Naive thymus-derived CD8-positive, alpha-beta T cell (primary cell): ENCODE measurements at regions not wholly inside any gene's neighbourhood (a gene's known extent, or its start where the extent isn't known, plus 50 kb on each side); places are given as distances from the start of the nearest gene placed in this dataset.

Experiments used
- ATAC-seq, 2 donors: fragments of 150-1000 bp; cut with Tn5 transposase in 1 of 2; sonication (Bioruptor Pico), chemical (Tn5 transposase) in 1 of 2; 1 replicate in 1 of 2; 2 replicates in 1 of 2; pipeline ENCODE4 v1.10.0; 2021; ENCODE audit warnings: mild to moderate bottlenecking in 2 of 2, moderate library complexity in 2 of 2
- POLR2A ChIA-PET: fragments of 350-600 bp; sonication (Branson Sonifier 250); formaldehyde crosslinking; loops from one replicate; lab custom pipeline; 2021; ENCODE audit warnings: antibody characterized with exemption; lab: Charles Lee
- DNase-seq, 10 donors: peaks; one replicate each; pipeline versions ENCODE4 v3.0.0 to v3.0.0-alpha.2; 2020 to 2022
- H3K27ac Mint-ChIP-seq, 10 donors: one replicate each; pipeline ENCODE4 v1.8.0; 2020 to 2022; ENCODE audit warnings: mild to moderate bottlenecking in 10 of 10, mixed read lengths in 10 of 10, moderate library complexity in 4 of 10, inconsistent platforms in 1 of 10
- H3K27me3 Mint-ChIP-seq, 5 donors: one replicate each; pipeline ENCODE4 v1.8.0; 2021 to 2022; ENCODE audit warnings: mixed read lengths in 5 of 5
- H3K36me3 Mint-ChIP-seq, 3 donors: one replicate each; pipeline ENCODE4 v1.8.0; 2020 to 2022; ENCODE audit warnings: mixed read lengths in 3 of 3, mild to moderate bottlenecking in 2 of 3, inconsistent platforms in 1 of 3
- H3K4me1 Mint-ChIP-seq, 4 donors: one replicate each; pipeline ENCODE4 v1.8.0; 2021 to 2022; ENCODE audit warnings: mixed read lengths in 4 of 4
- H3K4me3 Mint-ChIP-seq, 10 donors: one replicate each; pipeline ENCODE4 v1.8.0; 2020 to 2022; ENCODE audit warnings: mild to moderate bottlenecking in 10 of 10, mixed read lengths in 10 of 10, moderate library complexity in 6 of 10, inconsistent platforms in 1 of 10
- H3K9me3 Mint-ChIP-seq, 9 donors: one replicate each; pipeline ENCODE4 v1.8.0; 2020 to 2022; ENCODE audit warnings: mixed read lengths in 9 of 9, mild to moderate bottlenecking in 3 of 9, inconsistent platforms in 1 of 9, moderate library complexity in 1 of 9

DNA sequence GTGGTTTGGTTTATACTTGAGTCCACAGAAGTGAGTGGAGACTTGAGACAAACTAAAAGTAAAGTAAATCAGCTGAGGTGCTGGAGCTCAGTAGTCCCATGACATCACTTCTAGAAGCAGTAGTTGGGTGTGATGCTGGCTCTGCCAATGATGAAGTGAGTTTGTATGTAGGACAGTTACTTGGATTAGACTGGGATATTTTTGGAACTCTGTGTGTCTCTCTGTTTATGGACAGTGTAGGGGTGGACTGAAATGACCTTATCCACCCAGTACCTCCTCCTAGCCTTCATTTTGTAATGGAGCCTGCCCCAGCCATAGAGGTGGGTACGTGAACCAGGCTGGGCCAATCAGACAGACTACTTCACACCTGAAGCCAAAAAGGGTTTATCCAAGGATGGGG is 52.2 kb downstream of the POLR1D start:
- H3K36me3 Mint-ChIP-seq = peaks cover 0 to 2% (median 0%) of the 10 kb centered on the region in 3 donors
- POLR2A ChIA-PET = no interaction called here
- peaks cover 0 to 4% (median 0%) of the 10 kb centered on the region in 5 donors for H3K27me3 Mint-ChIP-seq
- peaks cover 0 to 3% (median 0%) of the 10 kb centered on the region in 9 donors for H3K9me3 Mint-ChIP-seq
- no peak overlapping the region for H3K27ac Mint-ChIP-seq
- ATAC-seq (no peak), DNase-seq (no peak)
- H3K4me1 Mint-ChIP-seq = no peaks in the 10 kb centered on the region
- no peak overlapping the region for H3K4me3 Mint-ChIP-seq

- Mint-ChIP-seq H3K27ac (no peak overlapping the region), H3K4me1 (no peaks in the 10 kb centered on the region), H3K9me3 (peaks cover 0 to 9% (median 0%) of the 10 kb centered on the region in 9 donors), H3K4me3 (no peak overlapping the region), H3K27me3 (peaks cover 12 to 32% (median 16%) of the 10 kb centered on the region in 5 donors), H3K36me3 (peaks cover 0 to 15% (median 2%) of the 10 kb centered on the region in 3 donors)
- DNase-seq (no peak), ATAC-seq (no peak)
- POLR2A ChIA-PET = no interaction called here
Observed at GRCh38 chr13:27678306-27679040, 56.8 kb downstream of the POLR1D start.

DNA sequence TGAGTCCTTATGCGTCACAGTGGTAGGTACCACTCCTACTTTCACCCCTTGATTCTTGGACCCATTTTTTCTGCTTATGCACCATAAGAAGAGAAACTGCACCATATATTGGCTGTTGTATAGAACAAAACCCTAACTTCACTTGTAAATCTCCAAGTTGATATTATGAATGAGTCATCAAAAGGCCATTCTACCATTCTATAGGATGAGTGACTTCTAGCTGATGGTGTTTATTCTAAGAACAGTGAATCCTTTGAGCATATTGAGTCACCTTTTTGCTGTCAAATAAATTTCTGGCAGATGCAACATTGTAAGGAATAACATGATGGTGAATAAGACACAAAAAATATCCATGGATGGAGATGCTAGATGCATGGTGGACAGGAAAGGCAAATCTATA is 57.7 kb downstream of the POLR1D start:
- peaks cover 14 to 35% (median 18%) of the 10 kb centered on the region in 5 donors for H3K27me3 Mint-ChIP-seq

GRCh38 chr13:27679896-27680295 is 58.2 kb downstream of the POLR1D start:
- Mint-ChIP-seq H3K36me3 (peaks cover 0 to 15% (median 4%) of the 10 kb centered on the region in 3 donors), H3K27me3 (peaks cover 14 to 35% (median 18%) of the 10 kb centered on the region in 5 donors), H3K4me1 (no peaks in the 10 kb centered on the region), H3K9me3 (peaks cover 0 to 9% (median 0%) of the 10 kb centered on the region in 9 donors), H3K27ac (no peak overlapping the region), H3K4me3 (no peak overlapping the region)
- DNase-seq = no peak
- POLR2A ChIA-PET = no interaction called here
- no peak for ATAC-seq

More for the DNA sequence above, 57.7 kb downstream of the POLR1D start:
- DNase-seq = no peak
- H3K9me3 Mint-ChIP-seq = peaks cover 0 to 9% (median 0%) of the 10 kb centered on the region in 9 donors
- ATAC-seq = no peak
- H3K36me3 Mint-ChIP-seq = peaks cover 0 to 15% (median 4%) of the 10 kb centered on the region in 3 donors
- no peaks in the 10 kb centered on the region for H3K4me1 Mint-ChIP-seq
- no peak overlapping the region for H3K4me3 Mint-ChIP-seq
- POLR2A ChIA-PET = no interaction called here
- no peak overlapping the region for H3K27ac Mint-ChIP-seq

DNA sequence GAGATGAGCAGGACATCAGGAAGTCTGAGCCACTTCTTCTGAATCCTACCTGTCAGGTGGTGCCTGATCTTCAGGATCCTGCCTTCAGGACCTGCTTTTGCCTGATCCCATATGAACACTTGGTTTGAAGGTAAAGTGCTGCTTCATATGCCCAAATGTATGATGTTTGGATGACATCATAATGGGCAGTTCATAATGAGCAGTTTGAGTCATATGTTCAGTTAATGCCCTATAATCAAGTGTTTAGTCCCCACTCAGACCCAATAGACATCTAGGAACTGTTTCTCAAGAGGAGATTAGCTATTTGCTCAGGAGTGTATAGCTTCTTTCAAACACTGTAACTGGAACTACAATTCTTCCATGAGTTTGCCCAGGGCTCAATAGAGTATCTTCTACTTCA is 58.8 kb downstream of the POLR1D start:
- no peak for ATAC-seq
- peaks cover 14 to 37% (median 18%) of the 10 kb centered on the region in 5 donors for H3K27me3 Mint-ChIP-seq
- DNase-seq = no peak
- H3K36me3 Mint-ChIP-seq = peaks cover 0 to 19% (median 4%) of the 10 kb centered on the region in 3 donors
- peaks cover 0 to 14% (median 2%) of the 10 kb centered on the region in 9 donors for H3K9me3 Mint-ChIP-seq
- H3K4me3 Mint-ChIP-seq = no peak overlapping the region
- POLR2A ChIA-PET = no interaction called here
- no peaks in the 10 kb centered on the region for H3K4me1 Mint-ChIP-seq
- H3K27ac Mint-ChIP-seq = no peak overlapping the region

- H3K4me3 Mint-ChIP-seq = no peak overlapping the region
- ATAC-seq (no peak), DNase-seq (no peak)
- POLR2A ChIA-PET = no interaction called here
- H3K27ac Mint-ChIP-seq = no peak overlapping the region
- no peaks in the 10 kb centered on the region for H3K4me1 Mint-ChIP-seq
- H3K36me3 Mint-ChIP-seq = peaks cover 0 to 67% (median 4%) of the 10 kb centered on the region in 3 donors
- peaks cover 15 to 82% (median 39%) of the 10 kb centered on the region in 9 donors for H3K9me3 Mint-ChIP-seq
- H3K27me3 Mint-ChIP-seq = peaks cover 5 to 9% (median 7%) of the 10 kb centered on the region in 5 donors
Observed at GRCh38 chr13:27691207-27691606, 69.5 kb downstream of the POLR1D start.

DNA sequence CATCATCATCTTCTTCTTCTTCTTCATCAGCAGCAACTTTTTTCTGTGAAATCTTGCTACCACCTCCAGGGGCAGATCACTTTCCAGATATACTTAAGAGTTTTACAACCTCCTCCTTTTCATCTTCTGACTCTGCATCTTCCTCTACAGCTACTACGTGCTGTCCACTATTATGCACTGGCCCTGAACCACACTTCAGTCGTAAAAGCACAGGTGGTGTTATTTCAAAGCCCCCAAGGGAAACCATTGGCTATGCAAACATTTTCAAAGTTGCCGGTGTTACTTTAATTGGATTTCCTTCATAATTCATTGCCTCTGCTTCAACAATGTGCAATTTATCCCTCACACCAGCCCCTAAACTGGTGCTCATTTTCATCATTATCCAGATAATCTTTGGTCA is 75.0 kb downstream of the POLR1D start:
- Mint-ChIP-seq H3K4me3 (no peak overlapping the region), H3K27me3 (peaks cover 0 to 17% (median 5%) of the 10 kb centered on the region in 5 donors), H3K27ac (no peak overlapping the region), H3K4me1 (peaks cover 8 to 17% (median 13%) of the 10 kb centered on the region in 4 donors), H3K9me3 (peaks cover 7 to 39% (median 16%) of the 10 kb centered on the region in 9 donors), H3K36me3 (peaks cover 0 to 37% (median 6%) of the 10 kb centered on the region in 3 donors)
- ATAC-seq = no peak
- POLR2A ChIA-PET = no interaction called here
- DNase-seq = no peak

GRCh38 chr13:27699952-27700351 is 78.3 kb downstream of the POLR1D start:
- H3K4me3 Mint-ChIP-seq = no peak overlapping the region
- ATAC-seq = no peak
- DNase-seq = no peak
- H3K27ac Mint-ChIP-seq = no peak overlapping the region
- peaks cover 8 to 17% (median 15%) of the 10 kb centered on the region in 4 donors for H3K4me1 Mint-ChIP-seq
- H3K9me3 Mint-ChIP-seq = peaks cover 12 to 38% (median 24%) of the 10 kb centered on the region in 9 donors
- POLR2A ChIA-PET = no interaction called here
- peaks cover 0 to 37% (median 15%) of the 10 kb centered on the region in 3 donors for H3K36me3 Mint-ChIP-seq
- H3K27me3 Mint-ChIP-seq = peaks cover 0 to 20% (median 3%) of the 10 kb centered on the region in 5 donors

GRCh38 chr13:27704681-27705080 is 83.0 kb downstream of the POLR1D start:
- peaks cover 20 to 49% (median 32%) of the 10 kb centered on the region in 9 donors for H3K9me3 Mint-ChIP-seq

DNA sequence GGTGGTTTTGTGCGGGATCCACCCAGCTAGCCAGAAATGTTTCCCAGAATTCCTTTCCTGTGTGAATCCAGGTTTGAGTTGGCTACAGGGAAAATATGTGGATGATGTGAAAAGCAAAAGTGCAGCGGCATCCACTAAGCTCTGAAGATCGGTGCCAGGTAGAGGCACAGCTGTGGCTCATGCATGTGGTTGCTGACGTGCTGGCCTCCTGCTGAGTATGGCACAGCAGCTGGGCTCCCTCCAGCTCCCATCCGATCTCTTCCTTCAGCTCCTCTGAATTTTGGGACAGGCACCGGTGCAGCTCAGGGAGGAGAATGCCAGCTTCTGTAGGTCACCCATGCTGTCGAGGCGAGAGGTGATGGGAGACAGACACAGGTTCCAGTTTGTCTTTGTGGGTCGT is 84.0 kb upstream of the GSX1 start:
- Mint-ChIP-seq H3K9me3 (peaks cover 10 to 34% (median 18%) of the 10 kb centered on the region in 9 donors), H3K4me1 (peaks cover 0 to 3% (median 0%) of the 10 kb centered on the region in 4 donors), H3K36me3 (peaks cover 0 to 28% (median 15%) of the 10 kb centered on the region in 3 donors), H3K27ac (peak overlapping the region in 1 of 10 donors; percentile 61), H3K4me3 (no peak overlapping the region), H3K27me3 (peaks cover 6 to 24% (median 23%) of the 10 kb centered on the region in 5 donors)
- DNase-seq (no peak), ATAC-seq (no peak)
- POLR2A ChIA-PET = no interaction called here

More at GRCh38 chr13:27704681-27705080, 83.0 kb downstream of the POLR1D start:
- Mint-ChIP-seq H3K4me1 (peaks cover 0 to 3% (median 0%) of the 10 kb centered on the region in 4 donors), H3K27me3 (peaks cover 8 to 23% (median 19%) of the 10 kb centered on the region in 5 donors), H3K4me3 (peak overlapping the region in 2 of 10 donors; percentile 31 to 48), H3K36me3 (peaks cover 0 to 40% (median 23%) of the 10 kb centered on the region in 3 donors), H3K27ac (no peak overlapping the region)
- POLR2A ChIA-PET = no interaction called here
- DNase-seq = no peak
- ATAC-seq = no peak

- peaks cover 6 to 24% (median 22%) of the 10 kb centered on the region in 5 donors for H3K27me3 Mint-ChIP-seq
- ATAC-seq (no peak), DNase-seq (no peak)
- peaks cover 0 to 18% (median 9%) of the 10 kb centered on the region in 3 donors for H3K36me3 Mint-ChIP-seq
- H3K27ac Mint-ChIP-seq = no peak overlapping the region
- no peaks in the 10 kb centered on the region for H3K4me1 Mint-ChIP-seq
- POLR2A ChIA-PET = no interaction called here
- no peak overlapping the region for H3K4me3 Mint-ChIP-seq
- H3K9me3 Mint-ChIP-seq = peaks cover 0 to 20% (median 10%) of the 10 kb centered on the region in 9 donors
Observed at GRCh38 chr13:27709779-27710178, 82.5 kb upstream of the GSX1 start.

DNA sequence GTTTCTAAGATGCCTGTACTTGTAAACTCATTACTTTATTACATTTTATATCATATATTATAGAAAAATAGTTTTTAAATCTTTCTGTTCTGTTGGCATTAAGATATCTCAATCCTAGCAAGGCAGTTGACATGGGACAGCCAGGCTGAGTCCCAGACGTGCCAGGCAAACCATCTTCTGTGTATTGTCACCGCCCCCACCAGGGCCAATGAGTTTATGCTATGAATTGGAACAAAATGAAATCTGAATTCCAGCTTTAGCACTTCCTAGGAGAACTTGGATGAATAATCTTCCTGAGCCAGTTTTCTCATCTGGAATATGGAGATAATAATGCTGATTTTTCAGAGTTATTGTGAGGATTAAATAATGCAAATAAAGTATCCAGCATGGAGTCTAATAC is 79.9 kb upstream of the GSX1 start:
- Mint-ChIP-seq H3K4me3 (no peak overlapping the region), H3K27me3 (peaks cover 4 to 20% (median 17%) of the 10 kb centered on the region in 5 donors), H3K36me3 (no peaks in the 10 kb centered on the region), H3K27ac (no peak overlapping the region), H3K4me1 (no peaks in the 10 kb centered on the region), H3K9me3 (peaks cover 0 to 3% (median 0%) of the 10 kb centered on the region in 9 donors)
- peak in 6 of 10 donors; percentile 2 to 34 (median 17) for DNase-seq
- POLR2A ChIA-PET = no interaction called here
- ATAC-seq = peak in 1 of 2 donors; percentile 41

GRCh38 chr13:27713767-27714166 is 78.5 kb upstream of the GSX1 start:
- no peak for DNase-seq
- Mint-ChIP-seq H3K27ac (no peak overlapping the region), H3K27me3 (peaks cover 2 to 12% (median 8%) of the 10 kb centered on the region in 5 donors), H3K4me3 (no peak overlapping the region), H3K4me1 (no peaks in the 10 kb centered on the region), H3K36me3 (no peaks in the 10 kb centered on the region), H3K9me3 (peaks cover 0 to under 1% (median 0%) of the 10 kb centered on the region in 9 donors)
- POLR2A ChIA-PET = no interaction called here
- no peak for ATAC-seq
